GOT3 (cell line): ENCODE measurements at regions not wholly inside any gene's neighbourhood (a gene's known extent, or its start where the extent isn't known, plus 50 kb on each side); places are given as distances from the start of the nearest gene placed in this dataset.

ENCODE experiments used
- DNase-seq: peaks from one replicate; lab custom pipeline; 2025; ENCODE audit warnings: mixed read lengths; lab: John Stamatoyannopoulos, UW

DNA sequence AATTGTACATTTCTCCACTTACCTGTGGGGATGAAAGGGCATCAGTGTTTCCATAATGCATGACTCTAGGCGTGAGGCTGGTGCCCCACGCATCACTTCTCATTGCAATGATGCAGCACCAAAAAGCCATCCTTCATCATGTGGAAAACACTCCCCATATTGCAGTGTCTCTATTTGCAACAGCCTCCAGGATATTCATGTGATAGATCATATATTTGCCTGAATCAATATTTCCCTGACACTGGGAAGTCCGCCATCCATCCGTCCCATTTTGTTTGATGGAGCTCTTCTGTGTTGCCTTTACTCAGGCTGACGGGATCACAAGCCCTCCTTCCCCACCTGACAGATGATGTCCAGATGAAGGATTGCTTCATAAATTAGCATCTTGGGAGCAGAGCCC is 74.5 kb upstream of the CAMK1G start:
- no peak for DNase-seq

DNA sequence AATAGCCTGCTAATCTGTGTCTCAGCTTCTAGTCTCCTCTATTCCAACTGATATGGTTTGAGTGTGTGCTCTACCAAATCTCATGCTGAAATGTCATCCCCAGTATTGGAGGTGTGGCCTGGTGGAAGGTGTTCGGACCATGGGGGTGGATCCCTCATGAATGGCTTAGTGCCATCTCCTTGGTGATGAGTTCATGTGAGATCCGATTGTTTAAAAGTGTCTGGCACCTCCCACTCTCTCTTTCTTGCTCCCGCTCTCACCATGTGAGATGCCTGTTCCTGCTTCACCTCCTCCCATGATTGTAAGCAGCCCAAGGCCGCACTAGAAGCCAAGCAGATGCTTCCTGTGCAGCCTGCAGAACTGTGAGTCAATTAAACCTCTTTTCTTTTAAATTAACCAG is 73.5 kb upstream of the CAMK1G start:
- DNase-seq, result no peak

DNA sequence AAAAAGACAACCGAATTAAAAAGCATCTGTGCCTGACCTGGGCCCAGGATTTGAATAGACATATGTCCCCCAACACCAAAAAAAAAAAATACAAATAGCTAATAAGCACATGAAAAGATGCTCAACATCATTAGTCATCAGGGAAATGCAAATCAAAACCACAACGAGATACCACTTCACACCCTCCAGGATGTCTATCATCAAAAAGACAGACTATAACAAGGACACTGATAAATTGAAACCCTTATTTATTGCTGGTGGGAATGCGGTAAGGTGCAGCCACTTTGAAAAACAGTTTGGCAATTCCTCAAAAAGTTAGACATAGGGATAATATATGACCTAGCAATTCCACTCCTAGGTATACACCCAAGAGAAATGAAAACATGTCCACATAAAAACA is 72.3 kb upstream of the CAMK1G start:
- DNase-seq, result no peak

DNA sequence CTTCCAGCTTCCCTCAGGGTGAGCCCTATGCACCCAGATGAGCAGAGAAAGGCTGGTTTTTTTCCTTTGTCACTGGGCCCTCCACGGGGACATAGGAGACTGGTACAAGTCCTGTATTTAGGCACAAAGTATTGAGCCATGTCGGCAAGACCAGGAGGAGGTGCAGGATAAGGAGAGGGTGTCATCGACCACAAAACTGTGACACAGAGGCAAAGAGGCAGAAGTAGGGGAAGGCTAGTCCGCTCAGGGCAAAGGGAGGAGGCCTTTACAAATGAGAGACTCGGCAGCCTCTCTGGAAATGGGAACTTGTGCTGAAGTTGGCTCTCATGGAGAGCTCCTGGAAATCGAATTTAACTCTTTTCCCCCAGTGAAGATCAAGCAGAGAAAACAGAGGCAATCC is 70.7 kb upstream of the CAMK1G start:
- DNase-seq, result no peak

DNA sequence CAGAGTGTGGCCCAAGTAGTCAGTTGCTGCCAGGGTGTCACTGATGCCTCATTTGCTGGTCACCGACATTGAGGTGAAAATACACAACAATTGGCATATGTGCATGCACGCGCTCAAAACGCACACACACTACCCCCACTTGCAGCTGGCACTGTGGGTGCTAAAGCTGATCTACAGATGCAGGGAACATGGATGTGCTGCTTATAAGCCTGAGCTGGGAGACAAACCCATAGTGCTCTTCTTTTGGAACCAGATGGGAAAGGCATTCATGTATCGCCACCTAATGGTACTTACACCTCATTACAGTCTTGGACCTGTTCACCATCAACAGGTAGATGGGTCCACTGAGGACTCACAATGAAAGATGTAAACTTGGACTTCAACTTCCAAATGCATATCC is 70.3 kb upstream of the CAMK1G start:
- DNase-seq, result no peak

DNA sequence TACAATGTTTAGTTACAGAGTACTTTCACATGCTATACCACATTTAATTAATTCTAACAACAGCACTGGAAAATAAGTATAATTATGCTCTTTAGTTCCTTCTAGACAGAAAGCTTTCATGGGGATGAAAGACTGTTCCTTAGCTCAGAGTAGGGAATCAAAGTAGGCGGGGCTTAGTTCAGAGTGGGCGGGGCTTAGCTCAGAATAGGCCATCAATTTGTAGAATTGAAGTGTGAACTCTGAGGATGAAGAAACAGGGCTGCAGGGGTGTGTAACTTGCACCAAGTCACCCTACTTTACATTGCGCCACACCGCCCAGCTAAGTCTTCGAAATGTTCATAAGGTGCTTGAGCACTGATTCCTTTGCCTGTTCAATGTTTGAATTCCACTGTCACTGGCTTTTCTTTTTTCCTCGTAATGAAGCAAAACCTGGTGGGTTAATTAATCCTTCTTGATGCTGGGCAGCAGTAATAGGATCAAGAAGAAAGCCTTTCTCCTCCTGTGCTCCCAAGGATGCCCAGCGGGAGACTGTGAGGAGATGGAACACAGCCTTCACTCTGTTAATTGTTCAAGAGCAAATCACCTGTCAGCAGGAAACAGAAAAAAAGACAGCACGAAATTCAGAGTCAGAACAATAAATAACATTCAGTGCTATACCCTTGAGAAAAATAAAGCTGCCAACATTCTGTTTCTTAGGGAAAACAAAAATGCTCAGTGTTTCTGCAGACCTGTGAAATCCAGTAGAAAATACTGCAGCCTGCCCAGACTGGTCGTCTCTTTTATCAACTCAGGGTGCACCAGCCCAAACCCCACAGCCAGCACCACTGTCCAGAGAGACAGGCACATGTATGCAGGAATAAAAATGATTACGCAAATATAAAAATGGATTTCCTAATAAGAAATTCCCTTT is 66.5 kb upstream of the CAMK1G start:
- DNase-seq, result no peak

DNA sequence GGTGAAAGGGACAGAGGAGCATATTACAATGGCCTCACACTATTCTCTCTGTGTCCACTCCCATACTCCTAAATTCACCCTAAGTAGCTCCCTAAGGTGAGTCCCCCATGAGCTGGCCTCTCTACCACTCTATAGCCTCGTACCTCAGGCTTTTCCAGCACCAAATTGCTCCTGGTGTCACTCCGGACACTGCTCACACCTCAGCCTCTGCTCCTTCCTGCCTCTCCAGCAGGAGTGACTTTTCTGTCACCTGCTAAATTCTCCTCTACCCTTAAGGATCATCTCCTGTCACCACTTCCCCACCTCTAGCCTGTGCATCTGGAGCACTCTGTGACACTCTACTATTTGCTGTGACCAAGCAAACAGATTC is 65.8 kb upstream of the CAMK1G start:
- DNase-seq, result no peak

DNA sequence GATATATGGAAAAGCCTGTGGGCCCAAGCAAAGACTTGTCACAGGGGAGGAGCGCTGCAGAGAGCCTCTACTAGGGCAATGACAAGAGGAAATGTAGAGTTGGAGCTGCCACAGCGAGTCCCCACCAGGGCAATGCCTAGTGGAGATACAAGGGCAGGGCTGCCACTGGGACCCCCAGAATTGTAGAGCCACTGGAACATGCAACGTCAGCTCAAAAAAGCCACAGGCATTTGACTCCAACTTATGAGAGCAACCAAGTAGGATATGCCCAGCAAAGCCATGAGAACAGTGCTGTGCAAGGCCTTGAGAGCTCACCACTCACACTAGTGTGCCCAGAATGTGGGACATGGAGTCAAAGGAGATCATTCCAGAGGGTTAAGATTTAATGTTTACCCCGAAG is 63.7 kb upstream of the CAMK1G start:
- no peak for DNase-seq

DNA sequence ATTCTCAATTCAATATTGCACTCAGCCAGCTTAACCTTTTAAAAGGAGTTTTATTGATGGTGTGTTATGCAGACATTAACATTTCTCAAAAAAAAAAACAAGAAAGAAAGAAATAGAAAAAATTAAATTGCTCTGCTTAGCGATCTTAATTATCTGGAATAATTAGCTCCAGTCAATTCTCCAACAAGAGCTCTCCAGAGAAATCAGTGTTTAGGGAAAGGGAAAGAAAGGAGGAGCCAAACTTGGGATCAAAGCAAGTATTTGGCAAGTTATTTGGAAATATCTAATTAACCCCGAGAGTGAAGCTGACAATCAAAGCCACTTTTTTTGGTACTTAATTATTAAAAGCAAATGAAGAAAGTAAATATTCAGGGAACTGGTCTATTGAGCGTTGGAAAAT is 60.7 kb upstream of the CAMK1G start:
- DNase-seq, result no peak

DNA sequence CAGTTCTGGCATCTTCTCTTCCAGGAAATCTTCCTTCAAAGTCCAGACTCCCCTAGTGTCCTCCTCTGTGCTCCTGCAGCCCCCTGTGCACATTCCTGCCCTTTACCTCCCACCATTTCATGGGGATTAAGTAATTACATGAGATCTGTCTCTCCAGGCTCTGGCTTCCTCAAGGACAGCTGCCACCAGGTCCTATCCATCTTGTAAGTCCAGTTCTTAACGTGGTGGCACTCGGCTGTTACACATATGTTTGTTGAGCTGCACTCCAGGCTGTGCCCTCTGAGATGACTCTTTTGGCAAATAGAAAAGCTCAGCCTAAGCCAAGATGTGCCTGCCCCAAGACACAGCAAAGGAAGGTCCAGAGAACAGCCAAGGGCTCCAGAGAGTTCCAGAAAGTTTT is 57.4 kb upstream of the CAMK1G start:
- DNase-seq, result no peak

DNA sequence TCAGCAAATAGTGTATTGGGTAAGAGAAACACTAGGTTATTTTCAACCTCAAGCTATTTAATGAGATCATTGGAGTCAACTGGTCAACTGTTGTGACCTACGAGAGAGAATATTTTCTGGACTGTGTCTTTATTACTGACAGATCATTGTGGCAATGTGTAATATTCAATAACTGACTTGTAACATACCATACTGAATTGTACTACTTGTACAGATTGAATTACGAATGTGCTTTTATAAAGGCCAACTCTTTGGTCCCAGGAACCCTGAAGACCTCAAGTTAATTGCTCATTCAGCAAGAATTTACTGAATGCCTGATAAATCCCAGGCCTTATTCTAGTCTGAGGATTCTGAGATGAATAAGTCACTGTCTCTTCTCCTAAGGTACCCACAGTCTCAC is 56.1 kb upstream of the CAMK1G start:
- DNase-seq, result no peak

DNA sequence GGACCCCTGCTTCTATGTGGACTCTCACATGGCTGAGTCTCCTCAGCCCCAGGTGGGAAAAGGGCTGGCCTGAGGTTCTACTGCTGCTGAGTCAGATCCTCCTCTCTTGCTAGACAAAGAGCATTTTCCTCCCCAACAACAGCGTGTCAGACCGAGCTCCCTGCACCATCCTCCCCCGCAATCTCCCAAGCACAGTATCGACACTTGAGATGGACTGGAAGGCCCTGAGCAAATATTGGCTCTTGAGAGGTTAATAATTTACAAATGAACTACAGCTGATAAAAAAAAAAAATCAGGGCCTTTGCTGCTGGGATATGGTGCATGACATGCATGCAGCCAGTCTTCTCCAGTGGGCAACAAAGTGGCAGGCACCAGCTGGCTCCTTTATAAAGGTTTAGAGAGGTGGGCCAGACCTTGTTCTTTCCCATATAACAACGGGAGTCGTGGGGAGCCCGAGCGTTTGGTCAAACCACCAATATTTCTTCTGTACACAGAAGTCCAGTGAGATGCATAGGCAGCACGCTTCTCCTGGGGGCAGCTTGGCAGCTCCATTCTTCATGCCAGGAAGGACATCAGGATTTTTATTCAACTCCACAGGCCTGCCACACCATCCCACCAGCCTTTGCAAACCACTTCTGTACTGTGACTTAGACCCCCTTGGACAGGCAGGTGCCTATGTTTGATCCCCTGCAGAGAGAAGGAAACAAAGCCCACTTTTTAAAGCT is 55.4 kb upstream of the CAMK1G start:
- DNase-seq, result no peak

DNA sequence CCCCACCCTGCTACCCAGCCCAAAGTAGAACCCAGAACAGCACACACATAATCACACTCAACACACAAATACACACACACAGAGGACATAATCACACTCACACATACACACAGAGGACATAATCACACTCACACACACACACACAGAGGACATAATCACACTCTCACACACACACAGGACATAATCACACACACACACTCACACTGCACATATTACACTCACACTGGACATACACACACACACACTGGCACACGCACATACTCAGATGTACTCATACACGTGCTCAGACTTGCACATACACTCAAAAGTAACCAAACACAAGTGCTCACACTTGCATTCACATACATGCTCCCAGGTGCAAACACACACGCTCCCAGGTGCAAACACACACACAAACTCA is 54.3 kb upstream of the CAMK1G start:
- no peak for DNase-seq

DNA sequence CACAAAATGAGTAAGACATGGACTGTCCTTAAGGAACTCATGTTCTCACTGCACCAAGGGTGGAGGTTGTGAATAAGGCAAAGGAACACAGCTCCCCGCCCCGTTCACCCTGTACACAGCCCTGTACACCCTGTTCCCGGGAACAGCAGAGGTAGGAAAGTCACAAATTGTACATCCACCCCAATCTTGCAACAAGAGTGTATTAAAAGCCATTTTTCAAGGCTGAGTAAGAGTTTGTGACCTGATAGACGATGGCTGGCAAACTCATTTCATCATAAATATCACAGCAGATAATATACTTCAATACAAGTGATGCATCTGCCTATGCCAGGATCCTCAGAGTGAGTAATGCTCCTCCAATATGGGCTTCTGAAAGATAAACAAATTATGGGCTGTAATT is 52.5 kb upstream of the CAMK1G start:
- DNase-seq, result no peak

DNA sequence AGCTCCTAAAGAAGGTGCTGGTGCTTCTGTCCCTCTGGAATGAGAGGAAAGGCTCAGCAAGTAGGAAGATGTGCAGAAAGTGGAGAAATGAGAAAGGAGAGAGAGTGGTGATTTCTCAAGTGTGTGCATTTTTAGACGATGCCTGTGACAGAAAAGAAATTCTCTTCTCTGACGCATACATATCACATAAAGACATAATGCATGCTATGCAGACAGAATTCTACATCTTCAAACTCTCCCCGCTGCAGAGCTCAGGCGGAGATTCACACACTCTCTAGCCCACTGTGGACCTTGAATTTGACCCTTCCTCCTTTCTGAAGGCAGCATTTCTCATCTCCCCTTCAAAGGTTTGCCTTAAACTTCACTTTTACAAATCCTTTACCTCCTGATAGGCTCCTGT is 52.0 kb upstream of the CAMK1G start:
- no peak for DNase-seq
